Left hindlimb (tissue), 1 donor: ENCODE measurements at regions not wholly inside any gene's neighbourhood (a gene's known extent, or its start where the extent isn't known, plus 50 kb on each side); places are given as distances from the start of the nearest gene placed in this dataset.

Source experiments
- DNase-seq: peaks from one replicate; pipeline ENCODE4 v3.0.0-alpha.2; 2018

DNA sequence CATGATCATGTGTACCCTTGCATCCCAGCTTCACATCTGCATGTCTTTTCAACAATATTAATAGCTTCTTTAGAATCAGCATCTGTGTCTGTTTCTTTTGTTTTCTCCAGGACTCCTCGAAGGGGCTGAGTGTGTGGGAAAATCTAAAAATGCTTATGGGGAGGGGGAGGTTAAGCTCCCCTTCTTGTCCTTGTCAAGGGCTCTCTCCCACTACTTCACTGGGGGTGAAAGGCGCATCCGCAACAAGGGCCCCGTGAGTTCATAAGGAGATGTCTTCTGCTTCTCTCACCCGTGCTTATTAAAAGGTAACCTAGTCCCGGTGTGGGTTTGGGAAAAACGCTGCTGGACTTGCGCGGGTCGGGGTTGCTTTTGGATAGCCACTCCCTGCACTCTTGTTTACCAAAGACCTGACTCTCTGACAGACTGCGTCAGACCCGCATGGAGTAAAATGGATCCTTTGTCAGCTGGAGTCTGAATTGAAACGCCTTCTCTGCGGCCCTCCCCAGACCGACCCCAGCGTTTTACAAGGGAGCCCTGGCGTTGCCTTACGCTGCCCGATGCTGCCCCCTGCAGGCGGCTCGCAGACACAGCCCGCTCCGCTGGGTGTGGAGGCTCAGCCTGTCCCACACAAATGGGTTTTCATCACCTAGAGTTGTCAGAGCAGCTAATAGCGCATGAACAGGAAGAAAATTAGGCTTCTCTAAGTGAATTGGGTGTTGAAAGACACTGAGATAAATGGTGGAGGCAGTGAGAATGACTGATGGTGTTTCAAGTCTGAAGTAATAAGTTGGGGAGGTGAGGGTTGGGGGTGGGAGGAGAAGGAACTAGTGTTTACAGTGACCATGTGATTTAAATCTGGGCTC, 53.8 kb downstream of the IER5 start:
- DNase-seq = peak; percentile 89

DNA sequence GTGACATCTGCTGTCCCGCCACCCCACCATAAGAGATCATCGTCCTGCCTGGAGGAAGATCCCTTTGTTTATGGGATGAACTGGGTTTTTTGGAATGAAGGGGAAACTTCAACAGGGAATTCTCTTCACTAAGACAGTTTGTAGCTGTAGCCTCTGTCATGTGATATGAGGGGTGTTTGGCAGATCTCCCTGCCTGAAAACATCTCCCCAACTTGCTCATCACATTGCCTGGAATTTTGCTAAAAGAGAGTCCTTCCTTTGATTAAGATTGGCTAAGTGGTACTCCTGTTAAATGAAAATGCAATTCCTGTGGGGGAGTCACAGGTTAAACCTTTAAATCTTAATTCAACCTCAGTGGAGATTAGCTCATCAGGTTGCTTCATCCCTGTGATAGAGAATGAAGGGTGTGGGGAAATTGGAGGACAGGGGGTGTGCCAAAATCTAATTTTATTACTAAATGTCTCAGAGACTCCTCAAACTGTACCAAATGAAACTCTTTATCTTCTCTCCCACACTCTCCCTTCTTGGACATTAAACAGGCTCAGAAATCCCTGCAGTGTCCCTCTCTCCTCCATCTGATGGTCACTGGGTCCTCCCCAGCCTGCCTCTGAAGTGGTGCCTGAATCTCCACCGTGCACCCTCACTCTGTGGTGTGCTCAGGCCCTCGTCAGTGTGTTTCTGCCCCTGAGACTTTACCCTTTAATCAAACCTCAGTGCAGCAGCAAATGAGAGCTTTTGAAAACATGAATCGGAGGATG, 54.8 kb downstream of the IER5 start:
- no peak for DNase-seq

DNA sequence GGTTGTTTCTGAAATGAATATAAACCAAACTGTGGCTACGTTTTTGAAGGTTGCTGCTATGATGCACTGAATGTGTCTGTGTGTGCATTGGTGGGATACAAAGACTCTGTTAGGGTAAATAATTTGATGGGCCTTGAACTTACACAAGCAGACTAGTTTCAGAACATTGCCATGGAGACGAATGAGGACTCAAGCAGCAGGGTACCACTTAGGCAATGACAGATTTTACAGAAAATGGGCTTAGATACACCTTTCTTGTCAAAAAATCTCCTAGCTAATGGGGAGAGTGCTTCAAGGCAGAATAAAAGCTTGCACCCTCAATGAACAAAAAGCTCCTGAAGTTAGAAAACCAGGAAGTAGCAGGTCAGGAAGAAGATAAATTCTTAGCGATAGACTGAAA, 55.7 kb downstream of the IER5 start:
- no peak for DNase-seq

DNA sequence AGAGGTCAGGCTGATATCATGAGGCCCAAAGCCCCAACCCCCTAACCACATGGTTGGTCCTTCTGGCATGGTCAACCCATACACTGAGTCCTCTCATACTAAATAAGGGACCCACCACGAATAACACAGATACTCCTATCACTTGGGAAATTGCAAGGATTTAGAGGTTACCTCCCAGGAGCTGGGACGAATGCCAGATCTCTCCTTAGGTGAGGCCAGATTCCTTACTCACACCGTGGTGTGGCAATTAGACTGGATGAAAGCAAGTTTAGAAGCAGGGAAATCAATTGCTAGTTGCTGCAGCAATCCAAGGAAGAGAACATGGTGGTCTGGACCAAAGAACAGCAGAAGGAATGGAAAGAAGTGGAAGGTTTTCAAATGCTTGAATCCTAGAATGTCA, 60.1 kb downstream of the IER5 start:
- no peak for DNase-seq

DNA sequence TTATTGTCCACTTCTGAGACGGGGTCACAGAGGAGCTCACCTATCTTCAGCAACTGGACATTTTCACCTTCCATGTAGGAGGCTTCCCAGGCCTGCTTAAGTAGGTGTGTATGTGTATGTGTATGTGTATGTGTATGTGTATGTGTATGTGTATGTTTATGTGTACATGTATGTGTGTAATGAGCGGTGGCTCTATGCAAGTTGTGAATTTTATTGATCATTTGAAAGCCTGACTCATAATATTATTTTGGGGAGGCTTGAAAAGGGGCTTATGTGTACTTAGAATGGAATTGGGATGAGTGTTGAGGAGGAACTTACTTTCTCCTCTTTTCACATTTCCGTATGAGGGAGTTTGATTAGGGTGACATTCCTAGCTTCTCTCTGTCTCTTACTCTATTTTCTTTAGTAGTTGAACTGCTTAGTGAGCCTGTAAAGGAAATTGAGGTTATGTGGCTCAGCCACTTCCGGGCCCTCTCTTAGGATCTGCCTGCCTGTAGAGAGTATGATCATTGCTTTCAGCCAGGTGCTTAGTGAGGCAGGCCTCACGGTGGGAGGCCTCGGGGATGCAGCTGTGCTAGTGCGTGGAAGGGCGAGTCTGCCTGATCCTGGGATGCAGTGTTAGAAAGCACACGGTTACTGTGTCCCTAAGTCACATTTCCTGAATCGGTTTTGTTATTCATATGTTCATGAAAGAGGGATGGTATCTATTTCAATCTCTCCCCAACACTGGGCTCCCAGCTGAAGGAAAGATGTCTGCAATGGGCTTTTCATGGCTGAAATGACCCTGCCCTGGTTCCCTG, 61.0 kb downstream of the IER5 start:
- no peak for DNase-seq

DNA sequence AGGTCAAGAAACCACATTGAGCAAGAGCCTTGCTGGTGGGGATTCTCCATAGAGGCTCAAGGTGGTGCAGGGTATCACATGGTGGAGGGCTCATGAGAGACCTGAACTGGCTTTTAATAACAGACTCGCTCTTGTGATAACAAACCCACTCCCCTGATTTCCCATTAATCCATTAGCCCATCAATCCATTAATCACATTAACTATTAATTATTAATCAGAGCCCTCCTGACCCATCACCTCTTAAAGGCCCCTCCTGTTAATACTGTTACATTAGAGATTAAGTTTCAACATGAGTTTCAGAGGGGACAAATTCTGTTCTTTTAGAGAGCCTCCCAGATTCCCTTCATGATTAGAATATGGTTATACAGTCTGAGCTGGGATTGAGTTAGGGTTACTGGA, 61.8 kb downstream of the IER5 start:
- DNase-seq = no peak

DNA sequence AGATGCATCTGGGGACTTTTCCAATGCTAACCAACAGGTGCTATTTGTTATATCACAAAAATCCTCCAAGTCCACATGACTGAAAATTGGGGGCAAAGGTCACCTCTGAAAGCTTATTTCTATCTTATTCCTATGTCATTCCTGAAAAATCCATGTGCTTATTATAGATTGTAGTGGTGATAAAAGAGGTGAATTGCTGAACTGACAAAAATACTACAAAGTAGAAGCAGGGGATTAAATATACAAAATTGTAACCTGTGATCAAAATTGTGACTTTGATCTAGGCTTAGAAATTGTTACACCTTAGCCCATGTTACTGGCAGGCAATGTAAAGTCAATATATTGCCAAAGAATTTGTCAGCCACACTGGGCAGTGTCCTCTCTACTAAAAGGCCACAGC, 62.3 kb downstream of the IER5 start:
- no peak for DNase-seq

DNA sequence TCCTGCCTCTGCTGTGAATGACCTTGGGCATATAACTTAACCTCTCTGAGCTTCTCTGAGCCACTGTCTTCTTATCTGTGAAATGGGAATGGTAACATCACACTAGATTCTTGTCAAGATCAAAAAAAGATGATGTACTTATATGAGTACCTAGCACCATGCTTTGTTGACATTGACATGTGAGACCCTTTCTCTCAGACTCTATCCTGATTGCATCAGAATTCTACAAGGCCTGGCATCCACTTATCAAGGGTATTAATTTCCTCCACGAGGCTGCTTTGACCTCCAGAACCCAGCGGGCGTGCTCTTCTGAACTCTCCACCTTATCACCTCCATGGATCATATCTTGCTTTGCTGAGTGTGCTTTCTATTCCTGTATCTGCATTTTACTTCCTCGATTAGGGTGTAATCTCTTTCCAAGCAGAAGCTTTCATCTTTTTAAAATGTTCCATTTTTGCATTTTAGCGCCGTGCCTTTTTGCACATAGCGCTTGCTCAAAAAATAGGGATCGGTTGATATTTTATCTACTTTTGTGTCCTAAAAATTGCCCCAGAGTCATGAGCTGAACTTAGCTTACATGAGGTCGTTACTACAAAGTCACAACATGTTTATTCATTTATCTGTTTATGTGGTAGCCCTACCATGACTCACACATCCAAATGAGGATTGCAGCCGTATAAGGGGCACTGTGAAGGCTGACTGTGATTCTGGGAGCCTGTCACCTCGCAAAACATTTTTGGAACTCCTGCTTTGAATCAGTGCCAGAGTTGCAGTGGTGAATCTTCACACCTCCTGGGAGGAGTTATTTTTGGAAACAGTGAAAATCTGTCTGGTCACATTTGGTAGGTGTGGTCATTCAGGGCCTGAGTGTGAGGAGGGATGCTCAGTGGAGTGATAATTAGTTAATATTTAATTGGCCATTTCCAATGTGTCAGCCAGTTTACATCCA, 63.2 kb downstream of the IER5 start:
- DNase-seq = no peak

DNA sequence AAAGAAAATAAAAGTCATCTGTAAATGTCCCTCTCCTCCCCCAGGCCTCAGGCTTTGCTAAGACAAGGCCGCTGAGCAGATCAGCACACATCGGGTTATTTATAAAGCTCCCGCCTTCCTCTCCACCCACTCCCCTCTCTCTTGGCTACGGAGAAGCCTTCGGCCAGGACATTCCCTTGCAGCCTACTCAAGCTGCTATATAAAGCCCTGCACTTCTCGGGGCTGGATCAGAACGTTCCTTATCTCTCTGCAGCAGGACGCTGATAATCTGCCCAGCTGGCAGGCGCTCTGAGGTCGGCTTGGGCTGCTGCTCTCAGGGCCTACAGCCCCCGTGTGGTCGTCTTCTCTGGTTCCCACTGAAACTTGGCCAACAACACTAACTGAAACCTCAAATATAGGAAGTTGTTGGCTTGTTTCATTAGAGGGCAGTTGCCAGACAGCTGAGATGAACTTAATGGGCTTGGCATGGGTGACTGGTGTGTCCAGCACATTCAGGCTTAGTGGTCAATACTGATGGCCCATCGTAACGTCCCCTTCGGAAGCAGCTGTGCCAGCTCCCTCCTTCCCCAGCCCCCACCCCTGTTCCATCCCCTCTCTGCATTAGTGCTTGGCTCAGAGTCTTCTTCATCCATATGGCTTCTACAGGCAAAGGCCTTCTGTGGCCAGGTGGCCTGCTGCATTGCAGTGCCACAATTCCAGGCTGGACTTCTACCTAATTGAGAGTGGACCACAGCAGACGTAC, 64.6 kb downstream of the IER5 start:
- DNase-seq = peak; percentile 81

DNA sequence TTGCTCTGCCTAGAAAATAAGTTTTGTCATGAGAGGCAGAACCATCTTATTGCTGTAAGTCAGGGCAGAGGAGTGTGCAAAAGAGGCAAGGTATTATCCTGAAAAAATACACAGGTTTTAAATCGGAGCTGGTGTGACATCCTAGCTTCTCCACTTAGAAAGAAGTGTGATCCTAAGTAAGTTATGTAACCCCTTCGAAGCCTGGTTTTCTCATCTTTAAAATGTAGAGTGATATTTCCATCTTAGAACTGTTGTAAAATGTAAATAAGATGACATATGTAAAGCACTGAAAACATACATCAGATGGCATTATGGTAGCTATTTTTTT, 65.1 kb downstream of the IER5 start:
- DNase-seq = no peak

DNA sequence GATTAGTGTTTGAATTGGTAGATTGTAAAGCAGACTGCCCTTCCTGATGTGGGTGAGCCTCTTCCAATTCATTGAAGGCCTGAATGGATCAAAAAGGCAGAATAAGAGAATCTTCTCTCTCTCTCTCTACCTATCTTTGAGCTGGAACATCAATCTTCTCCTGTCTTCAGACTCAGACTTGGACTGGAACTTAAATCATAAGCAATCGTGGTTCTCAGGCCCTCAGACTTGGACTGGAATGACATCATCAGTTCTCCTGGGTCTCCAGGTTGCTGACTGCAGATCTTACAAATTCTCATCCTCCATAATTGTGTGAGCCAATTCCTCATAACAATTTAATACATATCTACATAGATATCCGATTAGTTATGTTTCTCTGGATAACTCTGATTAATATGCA, 66.8 kb downstream of the IER5 start:
- DNase-seq = no peak

DNA sequence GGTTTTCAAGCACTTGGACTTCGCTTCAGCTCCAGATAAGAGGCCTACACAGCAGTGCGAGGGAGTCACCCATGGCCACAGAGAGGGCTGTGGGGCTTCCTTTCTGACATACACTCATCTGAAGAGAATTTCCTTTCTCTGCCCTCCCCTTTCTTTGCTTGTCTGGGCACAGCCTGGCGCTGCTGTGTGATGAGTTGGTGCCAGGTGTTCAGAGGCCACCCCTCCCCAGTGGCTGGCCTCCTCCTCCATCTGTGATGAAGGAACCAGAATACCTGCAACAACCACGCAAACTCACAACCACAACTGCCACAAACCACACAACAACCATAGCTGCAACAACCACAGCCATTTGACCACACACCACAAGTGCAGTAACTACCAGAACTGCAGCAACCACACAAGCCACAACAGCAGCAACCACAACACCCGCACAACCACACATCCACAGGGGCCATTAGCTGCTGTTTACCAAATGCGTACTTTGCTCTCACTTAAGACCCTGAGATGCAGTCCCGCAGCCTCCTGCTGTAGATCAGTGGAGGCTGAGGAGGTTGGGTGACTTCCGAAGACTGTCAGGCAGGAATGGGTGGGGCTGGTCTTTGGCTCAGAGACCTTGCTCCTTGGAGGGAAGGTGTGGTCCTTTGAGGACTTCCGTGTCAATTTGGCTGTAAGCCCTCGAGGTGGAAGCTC, 71.1 kb downstream of the IER5 start:
- no peak for DNase-seq

DNA sequence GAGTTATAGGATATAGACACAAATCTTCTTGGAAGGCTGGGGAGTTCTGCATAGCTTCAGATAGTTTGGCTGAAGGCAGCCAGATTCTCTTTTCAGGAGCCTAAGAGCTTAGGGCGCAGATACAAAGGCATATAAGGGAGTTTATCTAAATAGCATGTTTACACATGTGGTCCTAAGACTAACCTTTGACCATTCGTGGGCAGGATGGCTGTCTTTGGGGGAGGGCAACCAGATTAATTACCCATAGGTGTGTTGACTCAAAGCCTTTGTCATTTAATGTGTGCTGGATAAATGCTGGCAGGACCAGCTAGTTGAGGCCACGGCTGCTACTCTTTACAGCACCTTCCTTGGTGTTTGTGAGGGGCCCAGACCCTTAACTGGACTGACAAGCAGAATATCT, 71.8 kb downstream of the IER5 start:
- DNase-seq = no peak

DNA sequence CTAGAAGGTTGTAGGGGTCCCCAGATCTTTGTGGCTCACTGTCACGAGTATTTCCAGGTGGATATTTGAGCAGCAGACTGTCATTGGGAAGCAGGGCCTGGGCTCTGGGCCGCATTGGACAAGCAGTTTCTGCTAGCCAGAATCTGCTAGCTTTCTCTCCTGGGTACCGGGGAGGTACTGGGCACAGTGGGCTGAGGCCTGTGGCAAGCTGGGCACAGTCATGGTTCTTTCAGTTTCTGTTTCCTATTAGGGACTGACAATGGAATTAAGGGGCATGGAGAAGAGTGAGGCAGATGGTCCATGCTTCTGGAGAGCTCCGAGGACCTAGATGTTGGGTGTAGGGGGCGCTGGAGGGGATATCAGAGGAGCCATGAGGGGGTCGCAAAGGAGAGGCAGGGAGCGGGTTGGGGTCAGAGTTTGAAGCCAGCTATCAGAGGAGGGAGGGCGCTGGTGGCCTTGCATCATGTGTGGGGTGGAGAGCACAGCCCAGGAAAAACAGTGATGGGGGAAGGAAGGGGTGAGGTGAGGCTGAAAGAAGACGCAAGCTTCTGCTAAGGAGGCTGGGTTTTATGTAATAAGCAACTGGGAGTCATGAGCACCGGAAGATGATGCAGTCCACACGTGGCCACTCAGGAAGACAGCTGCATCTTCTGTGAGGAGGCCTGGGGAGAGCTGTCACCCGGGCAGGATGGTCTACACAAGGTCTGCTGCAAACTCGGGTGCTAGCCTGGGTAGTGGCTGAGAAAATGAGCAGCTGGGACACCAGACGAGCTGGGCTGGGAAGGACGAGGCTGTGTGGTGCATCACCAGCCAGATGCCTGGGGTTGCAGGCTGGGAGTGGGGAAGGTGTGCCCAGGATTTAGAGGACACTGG, 72.7 kb downstream of the IER5 start:
- DNase-seq = no peak

DNA sequence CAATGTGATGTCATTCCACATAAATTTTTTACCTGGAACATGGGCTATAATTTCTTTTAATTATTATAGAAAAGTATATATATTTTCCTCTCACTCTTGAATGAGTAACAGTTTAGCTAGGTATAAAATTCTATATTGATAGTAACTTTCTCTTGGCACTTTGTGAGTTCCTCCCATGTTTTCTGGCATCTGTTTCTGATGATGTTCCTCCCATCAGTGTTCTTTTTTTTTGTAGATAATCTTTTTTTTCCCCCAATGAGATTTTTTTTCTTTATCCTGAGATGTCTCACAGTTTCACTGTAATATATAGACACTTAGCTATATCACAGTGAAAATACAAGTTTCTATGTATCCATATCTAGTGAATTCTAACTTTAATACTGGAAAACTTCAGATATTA, 75.2 kb downstream of the IER5 start:
- DNase-seq = no peak

DNA sequence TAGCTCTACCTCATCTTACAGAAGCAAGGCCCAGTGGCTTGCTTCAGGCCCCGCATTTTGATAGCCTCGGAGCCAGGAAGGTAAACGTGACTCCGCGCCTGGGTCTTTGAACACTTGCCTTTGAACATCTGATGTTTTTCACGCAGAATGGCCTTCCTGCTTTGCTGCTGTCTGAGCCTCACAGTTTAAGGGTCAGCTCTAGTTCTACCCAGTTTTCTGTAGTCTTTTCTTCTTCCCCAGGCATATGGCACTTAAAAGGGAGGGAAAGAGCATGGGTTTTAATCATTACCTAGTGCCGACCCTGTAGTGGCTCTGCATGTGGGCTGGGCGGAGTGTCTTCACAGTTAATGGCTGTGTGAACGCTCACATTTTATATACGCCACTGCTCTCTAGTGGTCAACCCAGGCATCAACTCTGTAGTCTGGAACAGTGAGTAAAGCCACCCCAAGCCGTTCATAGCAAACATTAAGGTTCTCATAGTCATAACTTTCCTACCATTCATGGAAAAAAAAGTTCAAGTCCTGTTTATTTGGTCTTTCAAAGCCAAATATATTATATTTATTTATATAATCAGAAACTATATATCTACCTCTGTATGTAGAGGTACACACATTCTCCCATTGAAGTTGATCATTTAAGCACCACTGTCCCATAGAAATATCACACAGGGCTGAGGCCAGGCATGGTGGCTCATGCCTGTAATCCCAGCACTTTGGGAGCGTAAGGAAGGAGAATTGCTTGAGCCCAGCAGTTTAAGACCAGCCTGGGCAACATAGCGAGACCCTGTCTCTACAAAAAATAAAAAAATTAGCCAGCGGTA, 78.1 kb downstream of the IER5 start:
- DNase-seq = peak; percentile 72

DNA sequence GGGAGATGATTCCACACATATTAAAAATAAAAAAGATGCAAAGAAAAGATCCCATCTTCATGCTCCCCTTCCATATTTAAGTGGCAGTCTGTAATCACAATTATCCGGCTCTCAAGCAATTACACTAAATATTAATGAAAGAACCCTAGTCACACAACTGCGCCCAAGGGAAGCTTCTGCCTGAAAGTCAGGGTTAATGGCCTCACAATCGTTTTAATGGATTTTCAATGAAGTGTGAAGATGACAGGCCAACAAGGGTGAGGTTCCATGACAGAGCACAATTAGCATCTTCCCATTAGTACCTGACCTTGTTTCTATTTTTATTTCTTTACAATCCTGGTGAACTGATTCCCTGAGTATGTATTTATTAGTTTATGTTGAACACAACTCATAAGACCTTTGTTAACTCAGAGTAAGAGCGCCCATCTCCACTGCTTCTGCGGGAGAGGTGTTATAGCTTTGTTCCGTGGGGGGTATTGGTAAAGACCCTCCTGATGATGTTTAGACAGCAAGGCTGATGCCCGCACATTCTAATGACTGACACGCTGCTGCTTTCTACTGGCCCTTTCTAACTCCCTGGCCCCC, 80.9 kb downstream of the IER5 start:
- DNase-seq = no peak

DNA sequence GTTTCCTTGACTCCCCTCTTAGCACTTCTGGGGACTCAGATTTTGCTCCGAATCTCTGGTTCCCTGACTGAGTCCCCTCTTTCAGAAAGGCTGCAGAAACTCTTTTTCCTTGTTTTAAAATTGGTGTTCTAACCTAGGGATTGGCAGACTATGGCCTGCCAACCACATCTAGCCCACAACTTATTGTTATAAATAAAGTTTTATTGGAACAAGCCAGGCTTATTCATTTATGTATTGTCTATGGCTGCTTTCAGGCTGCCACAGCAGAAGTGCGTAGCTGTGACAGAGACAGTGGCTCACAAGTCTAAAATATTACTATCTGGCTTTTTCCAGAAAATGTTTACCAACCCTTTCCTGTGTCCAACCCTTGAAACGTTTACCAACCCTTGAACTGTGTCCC, 81.7 kb downstream of the IER5 start:
- no peak for DNase-seq

DNA sequence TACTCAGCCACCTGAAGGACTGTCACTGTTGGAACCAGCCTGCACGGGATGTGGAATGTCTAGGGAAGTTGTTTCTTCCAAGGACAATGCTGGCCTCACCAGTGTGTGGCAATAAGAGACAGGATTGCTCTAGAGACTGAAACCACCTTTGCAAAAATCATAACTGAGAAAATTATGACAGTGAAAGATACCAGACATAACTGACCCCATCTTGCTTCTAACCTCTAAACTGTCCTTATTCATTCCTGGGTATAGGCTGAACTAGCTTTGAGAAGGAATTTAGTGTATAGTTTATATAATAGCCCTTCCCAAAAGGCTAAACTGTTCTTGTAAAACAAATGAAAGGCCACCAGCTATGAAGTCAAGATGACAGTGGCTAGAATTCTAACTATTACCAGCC, 83.6 kb downstream of the IER5 start:
- no peak for DNase-seq
